BJ (cell line): ENCODE measurements at regions not wholly inside any gene's neighbourhood (a gene's known extent, or its start where the extent isn't known, plus 50 kb on each side); places are given as distances from the start of the nearest gene placed in this dataset.
A peak's percentile ranks its signal among the peaks of the same experiment; 100 is the strongest.
"Not testable (repeated sequence)": the region's sequence is repeated elsewhere in the genome, so short reads cannot be mapped to it uniquely, and the experiment has no call there.

ENCODE experiments used
- CTCF ChIA-PET: fragments of 350-600 bp; formaldehyde crosslinking; extraction: SDS; loops from one replicate; lab custom pipeline; 2021; ENCODE audit warnings: antibody characterized with exemption, inconsistent platforms; lab: Yijun Ruan, JAX
- POLR2A ChIA-PET: fragments of 300-600 bp; sonication (Branson Sonifier 250); formaldehyde crosslinking; extraction: SDS; loops from one replicate; lab custom pipeline; 2021; ENCODE audit warnings: antibody characterized with exemption; lab: Charles Lee
- DNase-seq: peaks from one replicate; pipeline ENCODE4 v3.0.0-alpha.2; 2011; ENCODE audit warnings: low read depth
- H3K27me3 ChIP-seq: 2 replicates; pipeline ENCODE4 v1.6.0; 2011; ENCODE audit warnings: low read length; ENCODE audit not compliant: control insufficient read depth, insufficient read depth
- H3K36me3 ChIP-seq: 2 replicates; pipeline ENCODE4 v1.5.1; 2011; ENCODE audit warnings: low read length; ENCODE audit not compliant: control insufficient read depth, insufficient read depth
- H3K4me3 ChIP-seq: 2 replicates; pipeline ENCODE4 v1.5.1; 2011; ENCODE audit warnings: low read depth, mild to moderate bottlenecking, control low read depth, low read length
- CTCF ChIP-seq: IDR thresholded peaks from 2 replicates; pipeline ENCODE4 v1.5.1; 2011; ENCODE audit warnings: low read depth, mild to moderate bottlenecking, control low read depth, inconsistent platforms, low read length, moderate library complexity; ENCODE audit not compliant: insufficient read depth

DNA sequence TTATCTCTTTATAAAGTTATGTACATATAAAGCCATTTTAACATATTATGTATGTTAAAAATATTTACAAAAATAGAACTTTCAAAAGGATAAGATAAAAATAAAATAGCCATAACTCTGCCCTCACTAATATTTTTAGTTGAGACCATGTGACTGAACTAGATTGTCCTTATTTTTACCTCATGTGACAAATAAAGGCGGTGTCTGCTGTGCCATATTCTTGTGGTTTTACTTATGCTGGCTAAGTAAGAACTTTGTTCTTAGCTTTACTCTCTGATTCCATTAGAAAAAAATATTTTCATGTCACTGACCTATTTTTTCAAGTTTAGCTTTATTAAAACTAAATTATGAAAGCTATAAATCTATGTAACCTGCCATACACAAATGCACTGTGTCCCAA lies 135.6 kb upstream of the TSC22D1 start:
- Histone ChIP-seq H3K4me3 (no peak overlapping the region), H3K36me3 (no peaks in the 10 kb centered on the region), H3K27me3 (no peaks in the 10 kb centered on the region)
- DNase-seq, result no peak
- POLR2A ChIA-PET, result no interaction called here
- TF ChIP-seq CTCF, result no peak
- CTCF ChIA-PET, result interaction anchor here (0.8 to 1.0 kb wide), 2 partner anchors 9 to 164 kb away, joined by 3 read pairs; no protein-coding TSS in a partner anchor

DNA sequence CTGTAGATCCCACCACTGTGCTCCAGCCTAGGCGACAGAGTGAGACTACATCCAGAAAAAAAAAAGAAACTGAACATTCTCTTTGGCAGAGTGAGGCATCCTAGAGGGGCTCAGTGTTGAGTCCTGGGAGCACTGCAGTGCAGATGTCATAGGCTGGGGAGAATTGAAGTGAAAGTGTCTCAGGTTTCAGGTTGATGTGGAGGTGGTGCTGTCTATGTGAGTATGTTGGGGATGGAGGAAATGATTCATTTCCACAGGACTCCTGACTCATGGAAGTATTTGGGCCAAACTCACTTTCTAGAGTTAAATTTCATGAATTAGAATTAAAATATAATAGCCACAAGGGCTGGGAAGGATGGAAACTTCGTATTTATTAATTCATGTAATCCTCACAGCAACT lies 134.4 kb upstream of the TSC22D1 start:
- CTCF ChIA-PET, result no interaction called here
- no peaks in the 10 kb centered on the region for H3K36me3 ChIP-seq
- no peaks in the 10 kb centered on the region for H3K27me3 ChIP-seq
- no peak overlapping the region for H3K4me3 ChIP-seq
- TF ChIP-seq CTCF, result no peak
- POLR2A ChIA-PET, result no interaction called here
- peak; percentile 61 for DNase-seq

GRCh38 chr13:44704811-44705210 lies 128.7 kb upstream of the TSC22D1 start:
- POLR2A ChIA-PET, result not testable (repeated sequence)
- CTCF ChIA-PET, result interaction anchor here (0.5 to 1.3 kb wide), 2 partner anchors 9 to 118 kb away, joined by 3 to 4 read pairs; no protein-coding TSS in a partner anchor

DNA sequence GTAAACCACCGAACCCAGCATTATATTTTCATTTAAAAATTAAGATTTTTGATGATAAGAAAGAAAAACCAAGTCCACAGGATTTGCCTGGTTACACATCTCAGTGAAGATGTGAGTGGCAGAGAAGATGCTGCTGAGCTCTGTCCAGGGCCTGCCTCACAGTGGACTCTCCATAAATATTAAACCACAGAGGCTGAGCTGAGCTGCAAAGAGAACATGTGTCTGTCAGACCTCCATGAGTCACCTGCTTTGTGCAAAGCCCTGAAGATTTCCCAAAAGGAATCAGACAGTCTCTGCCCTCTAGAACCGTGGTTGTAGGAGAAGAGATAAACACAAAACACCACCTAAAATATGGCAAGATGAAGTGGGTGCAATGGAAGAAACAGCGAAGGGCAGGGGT lies 127.2 kb upstream of the TSC22D1 start:
- DNase-seq, result peak; percentile 37
- no peak for TF ChIP-seq CTCF
- ChIA-PET POLR2A (no interaction called here), CTCF (no interaction called here)
- H3K27me3 ChIP-seq, result no peaks in the 10 kb centered on the region
- no peak overlapping the region for H3K4me3 ChIP-seq
- no peaks in the 10 kb centered on the region for H3K36me3 ChIP-seq

More at GRCh38 chr13:44704811-44705210, 128.7 kb upstream of the TSC22D1 start:
- H3K4me3 ChIP-seq, H3K27me3 ChIP-seq, H3K36me3 ChIP-seq, DNase-seq: not testable (repeated sequence)

- ChIA-PET POLR2A (no interaction called here), CTCF (no interaction called here)
- H3K27me3 ChIP-seq, result no peaks in the 10 kb centered on the region
- H3K4me3 ChIP-seq, result no peak overlapping the region
- no peak for DNase-seq
- TF ChIP-seq CTCF, result no peak
- H3K36me3 ChIP-seq, result no peaks in the 10 kb centered on the region
Measured at GRCh38 chr13:44698066-44698465, 121.9 kb upstream of the TSC22D1 start.

GRCh38 chr13:44697058-44697457 lies 120.9 kb upstream of the TSC22D1 start:
- CTCF ChIA-PET, result interaction anchor here (1.4 kb wide), 1 partner anchor 9 kb away, joined by 4 read pairs; no protein-coding TSS in a partner anchor
- TF ChIP-seq CTCF, result no peak
- Histone ChIP-seq H3K27me3 (no peaks in the 10 kb centered on the region), H3K4me3 (no peak overlapping the region), H3K36me3 (no peaks in the 10 kb centered on the region)
- POLR2A ChIA-PET, result no interaction called here
- no peak for DNase-seq
